OCI-LY3 (cell line): ENCODE measurements at regions not wholly inside any gene's neighbourhood (a gene's known extent, or its start where the extent isn't known, plus 50 kb on each side); places are given as distances from the start of the nearest gene placed in this dataset.
"Not testable (repeated sequence)": the region's sequence is repeated elsewhere in the genome, so short reads cannot be mapped to it uniquely, and the experiment has no call there.

Experiments
- CTCF ChIP-seq: fragments of 200-600, 300-600 bp; sonication (generic); IDR thresholded peaks from 2 replicates; pipeline ENCODE4 v1.5.1; 2014; ENCODE audit warnings: antibody characterized with exemption, low read length, low read depth
- EZH2phosphoT487 ChIP-seq: fragments of 200-600 bp; shearing (Covaris generic); IDR thresholded peaks from 2 replicates; pipeline ENCODE4 v1.6.1; 2018; ENCODE audit warnings: antibody characterized with exemption, mixed run types, low read depth

GRCh38 chrX:1854861-1855260, 240.0 kb downstream of the ASMT start:
- not testable (repeated sequence) for TF ChIP-seq CTCF, EZH2phosphoT487
